ENCODE measurements at regions not wholly inside any gene's neighbourhood (a gene's known extent, or its start where the extent isn't known, plus 50 kb on each side); places are given as distances from the start of the nearest gene placed in this dataset.

GRCh38 chr11:116439361-116439677 lies 333.5 kb downstream of the BUD13 start:
- no peaks in the 10 kb centered on the region for H3F3A ChIP-seq (ENCODE audit: insufficient read depth, low read length)
- no peaks in the 10 kb centered on the region; the same call in 1 of the 2 replicates for H3K36me3 ChIP-seq (ENCODE audit: insufficient read depth, low read length)
- no peaks in the 10 kb centered on the region for H3K9me3 ChIP-seq (ENCODE audit: low read length)
- H3K4me1 ChIP-seq (ENCODE audit: insufficient read depth, low read length, severe bottlenecking): no peaks in the 10 kb centered on the region
- TF ChIP-seq CTCF (IDR thresholded peaks at IDR 0.05; ENCODE audit: low read length): no peak
- TF ChIP-seq EZH2 (IDR thresholded peaks at IDR 0.05; ENCODE audit: borderline replicate concordance, low read length): no peak
- no peaks in the 10 kb centered on the region for H3K79me2 ChIP-seq (ENCODE audit: insufficient read depth, low read length)
- H3K9ac ChIP-seq (ENCODE audit: low read length): no peak overlapping the region
- H4K20me1 ChIP-seq (ENCODE audit: insufficient read depth, low read length): no peaks in the 10 kb centered on the region
- H2AFZ ChIP-seq (ENCODE audit: low read length): no peak overlapping the region
- H3K27ac ChIP-seq (ENCODE audit: low read depth, low read length, poor library complexity, severe bottlenecking): no peak overlapping the region
- H3K9me2 ChIP-seq (ENCODE audit: low read depth, low read length): no peaks in the 10 kb centered on the region
- no peak overlapping the region for H3K4me3 ChIP-seq (ENCODE audit: low read depth, low read length, poor library complexity, severe bottlenecking)
- no peaks in the 10 kb centered on the region for H3K27me3 ChIP-seq (ENCODE audit: insufficient read depth, low read length)
- no peak overlapping the region for H3K4me2 ChIP-seq (ENCODE audit: low read length)

GRCh38 chr11:116438651-116439360 lies 334.0 kb downstream of the BUD13 start:
- no peak overlapping the region for H3K4me2 ChIP-seq (ENCODE audit: low read length)

GRCh38 chr11:116434986-116435385 lies 337.8 kb downstream of the BUD13 start:
- no peaks in the 10 kb centered on the region for H3K9me2 ChIP-seq (ENCODE audit: low read depth, low read length)
- H4K20me1 ChIP-seq (ENCODE audit: insufficient read depth, low read length): no peaks in the 10 kb centered on the region
- H3F3A ChIP-seq (ENCODE audit: insufficient read depth, low read length): no peaks in the 10 kb centered on the region
- no peaks in the 10 kb centered on the region for H3K4me1 ChIP-seq (ENCODE audit: insufficient read depth, low read length, severe bottlenecking)
- no peak overlapping the region for H3K4me2 ChIP-seq (ENCODE audit: low read length)
- no peak overlapping the region for H3K27ac ChIP-seq (ENCODE audit: low read depth, low read length, poor library complexity, severe bottlenecking)
- H3K9ac ChIP-seq (ENCODE audit: low read length): no peak overlapping the region
- no peak overlapping the region for H2AFZ ChIP-seq (ENCODE audit: low read length)
- no peak for TF ChIP-seq CTCF (IDR thresholded peaks at IDR 0.05; ENCODE audit: low read length)
- TF ChIP-seq EZH2 (IDR thresholded peaks at IDR 0.05; ENCODE audit: borderline replicate concordance, low read length): no peak
- no peaks in the 10 kb centered on the region for H3K79me2 ChIP-seq (ENCODE audit: insufficient read depth, low read length)
- no peaks in the 10 kb centered on the region for H3K9me3 ChIP-seq (ENCODE audit: low read length)
- H3K27me3 ChIP-seq (ENCODE audit: insufficient read depth, low read length): no peaks in the 10 kb centered on the region
- H3K36me3 ChIP-seq (ENCODE audit: insufficient read depth, low read length): no peaks in the 10 kb centered on the region
- no peak overlapping the region for H3K4me3 ChIP-seq (ENCODE audit: low read depth, low read length, poor library complexity, severe bottlenecking)

More at GRCh38 chr11:116438651-116439360, 334.0 kb downstream of the BUD13 start:
- Histone ChIP-seq H3K9ac (ENCODE audit: low read length) (no peak overlapping the region), H3K9me3 (ENCODE audit: low read length) (no peaks in the 10 kb centered on the region), H2AFZ (ENCODE audit: low read length) (no peak overlapping the region), H3K36me3 (ENCODE audit: insufficient read depth, low read length) (no peaks in the 10 kb centered on the region; the same call in 1 of the 2 replicates), H3K4me1 (ENCODE audit: insufficient read depth, low read length, severe bottlenecking) (no peaks in the 10 kb centered on the region), H3K4me3 (ENCODE audit: low read depth, low read length, poor library complexity, severe bottlenecking) (no peak overlapping the region), H3K9me2 (ENCODE audit: low read depth, low read length) (no peaks in the 10 kb centered on the region), H3K27me3 (ENCODE audit: insufficient read depth, low read length) (no peaks in the 10 kb centered on the region), H3F3A (ENCODE audit: insufficient read depth, low read length) (no peaks in the 10 kb centered on the region), H3K27ac (ENCODE audit: low read depth, low read length, poor library complexity, severe bottlenecking) (no peak overlapping the region), H4K20me1 (ENCODE audit: insufficient read depth, low read length) (no peaks in the 10 kb centered on the region), H3K79me2 (ENCODE audit: insufficient read depth, low read length) (no peaks in the 10 kb centered on the region)
- TF ChIP-seq EZH2 (IDR thresholded peaks at IDR 0.05; ENCODE audit: borderline replicate concordance, low read length) (no peak), CTCF (IDR thresholded peaks at IDR 0.05; ENCODE audit: low read length) (no peak)

Data from OCI-LY1 (cell line).